CD4-positive, alpha-beta T cell treated with Interleukin-1 beta for 1 hour (primary cell): ENCODE measurements at regions not wholly inside any gene's neighbourhood (a gene's known extent, or its start where the extent isn't known, plus 50 kb on each side); places are given as distances from the start of the nearest gene placed in this dataset.
"Not testable (repeated sequence)": the region's sequence is repeated elsewhere in the genome, so short reads cannot be mapped to it uniquely, and the experiment has no call there.

ENCODE experiments used
- DNase-seq, 2 donors: peaks; one replicate each; pipeline ENCODE4 v3.0.0-alpha.2; 2020 to 2022

GRCh38 chr9:31443630-31444457 lies 940.6 kb upstream of the ACO1 start:
- DNase-seq = not testable (repeated sequence)

GRCh38 chr9:31445357-31445756 lies 939.1 kb upstream of the ACO1 start:
- no peak for DNase-seq

DNA sequence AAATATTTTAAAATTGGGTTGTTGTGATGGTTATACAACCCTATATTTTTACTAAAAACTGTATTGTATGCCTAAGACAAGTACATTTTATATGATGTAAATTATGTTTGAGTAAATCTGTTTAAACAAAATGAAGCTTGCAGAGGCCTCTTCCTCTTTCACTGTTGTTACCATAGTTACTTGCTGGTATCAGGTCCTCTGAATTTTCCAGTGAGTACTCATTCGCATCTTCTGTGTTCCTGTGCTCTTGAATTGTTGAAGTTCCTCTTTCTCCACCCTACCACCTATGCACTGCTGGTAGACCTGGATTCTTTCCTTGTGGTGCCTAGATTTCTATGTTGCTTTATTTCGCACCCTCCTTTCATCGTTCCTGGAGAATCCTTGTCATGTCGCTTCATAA lies 938.5 kb upstream of the ACO1 start:
- no peak for DNase-seq

- no peak for DNase-seq
Observed at GRCh38 chr9:31467075-31467474, 917.4 kb upstream of the ACO1 start.

DNA sequence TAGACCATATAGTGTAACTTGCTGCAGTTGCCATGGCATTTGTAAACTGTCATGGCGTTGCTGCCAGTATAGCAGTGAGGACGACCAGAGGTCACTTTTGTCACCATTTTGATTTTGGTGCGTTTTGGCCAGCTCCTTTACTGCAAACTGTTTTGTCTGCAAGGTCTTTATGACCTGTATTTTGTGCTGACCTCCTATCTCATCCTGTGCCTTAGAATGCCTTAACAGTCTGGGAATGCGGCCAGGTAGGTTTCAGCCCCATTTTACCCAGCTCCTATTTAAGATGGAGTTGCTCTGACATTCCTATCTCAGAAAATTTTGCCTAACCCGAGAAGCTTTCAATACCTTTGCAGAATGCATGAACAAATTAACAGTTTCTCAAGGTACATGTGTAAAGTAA lies 914.4 kb upstream of the ACO1 start:
- DNase-seq = no peak

DNA sequence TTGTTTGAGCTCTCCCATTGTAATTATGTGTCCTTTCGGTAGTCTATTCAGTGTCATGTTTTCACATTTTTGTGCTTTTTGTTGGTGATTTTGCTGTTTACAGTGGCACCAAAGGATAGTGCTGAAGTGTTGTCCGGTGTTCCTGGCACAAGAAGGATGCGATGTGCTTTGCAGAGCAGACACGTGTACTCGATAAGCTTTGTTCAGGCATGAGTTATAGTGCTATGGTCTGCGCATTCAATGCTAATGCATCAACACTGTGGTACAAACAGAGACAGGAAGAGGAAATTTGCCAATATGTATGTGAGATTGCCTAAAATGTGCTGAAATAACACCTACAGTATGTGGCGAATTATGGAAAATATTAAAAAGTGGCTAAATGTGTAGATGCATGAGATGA lies 913.4 kb upstream of the ACO1 start:
- DNase-seq = no peak

DNA sequence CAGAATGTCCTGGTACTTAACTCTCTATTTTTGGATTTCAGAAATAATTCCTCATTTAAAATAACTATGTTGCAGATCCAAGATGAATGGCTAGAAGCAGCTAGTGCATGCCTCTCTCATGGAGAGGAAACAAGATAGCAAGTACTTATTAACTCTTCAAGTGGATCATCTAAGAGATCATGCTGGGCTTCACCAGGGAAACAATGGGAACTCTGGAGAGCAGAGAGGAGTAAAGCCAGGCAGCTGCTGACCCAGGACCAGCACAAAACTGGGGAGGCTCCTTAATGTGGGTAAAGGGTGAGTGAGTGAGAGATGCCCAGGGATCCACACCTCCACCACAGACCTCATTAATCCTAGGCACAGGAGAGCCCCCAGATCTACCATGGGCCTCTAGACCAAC lies 897.8 kb upstream of the ACO1 start:
- no peak for DNase-seq

DNA sequence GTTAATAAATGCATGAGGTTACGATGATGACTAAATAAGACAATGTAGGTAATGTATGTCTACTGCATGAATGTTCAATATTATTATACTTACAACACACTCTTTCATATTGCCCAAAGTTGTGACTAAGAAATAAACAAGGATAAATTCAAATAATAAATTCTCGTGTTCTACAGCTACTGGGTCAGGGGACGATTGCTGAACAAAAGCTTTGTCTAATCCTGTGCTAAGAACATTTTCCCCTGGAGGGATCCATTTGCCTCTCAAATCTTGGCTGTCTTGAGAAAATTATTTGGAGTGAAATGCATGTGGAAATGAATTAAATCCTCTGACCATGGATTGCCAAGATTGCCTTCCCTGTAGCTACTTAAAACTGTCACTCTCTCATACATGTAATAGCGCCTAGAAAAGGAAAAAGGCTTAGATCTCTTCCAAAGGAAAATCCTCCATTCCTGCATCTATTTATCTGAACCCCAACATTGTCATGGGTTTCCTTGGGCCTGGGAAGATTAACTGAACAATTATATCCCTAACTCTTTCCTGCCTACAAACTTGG lies 893.8 kb upstream of the ACO1 start:
- no peak for DNase-seq

GRCh38 chr9:31492229-31492628 lies 892.2 kb upstream of the ACO1 start:
- no peak for DNase-seq

- no peak for DNase-seq
Observed at GRCh38 chr9:31500422-31500821, 884.0 kb upstream of the ACO1 start.

- peak; percentile 13 to 39 for DNase-seq
Observed at GRCh38 chr9:31519011-31519410, 865.4 kb upstream of the ACO1 start.

GRCh38 chr9:31519424-31519823 lies 865.0 kb upstream of the ACO1 start:
- DNase-seq = no peak

DNA sequence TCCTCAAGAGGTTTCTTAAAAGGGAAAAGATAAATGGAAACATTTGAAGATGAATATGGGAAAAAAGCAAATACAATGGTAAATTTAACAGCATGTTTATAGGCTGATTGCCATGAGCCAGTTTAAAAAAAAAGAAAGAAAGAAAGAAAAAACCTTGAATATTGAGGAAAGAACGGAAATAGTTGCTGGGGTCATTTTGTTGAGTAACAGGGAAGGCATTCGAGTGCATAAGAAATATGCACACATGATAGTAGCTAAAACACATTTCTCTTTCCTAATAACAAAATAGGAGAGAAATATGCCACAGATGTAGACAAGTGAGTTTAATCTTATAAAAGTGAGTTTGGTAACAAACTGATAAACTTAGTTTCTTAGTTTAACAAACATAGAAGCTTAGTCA lies 864.6 kb upstream of the ACO1 start:
- DNase-seq = no peak

GRCh38 chr9:31520301-31521085 lies 864.0 kb upstream of the ACO1 start:
- no peak for DNase-seq

DNA sequence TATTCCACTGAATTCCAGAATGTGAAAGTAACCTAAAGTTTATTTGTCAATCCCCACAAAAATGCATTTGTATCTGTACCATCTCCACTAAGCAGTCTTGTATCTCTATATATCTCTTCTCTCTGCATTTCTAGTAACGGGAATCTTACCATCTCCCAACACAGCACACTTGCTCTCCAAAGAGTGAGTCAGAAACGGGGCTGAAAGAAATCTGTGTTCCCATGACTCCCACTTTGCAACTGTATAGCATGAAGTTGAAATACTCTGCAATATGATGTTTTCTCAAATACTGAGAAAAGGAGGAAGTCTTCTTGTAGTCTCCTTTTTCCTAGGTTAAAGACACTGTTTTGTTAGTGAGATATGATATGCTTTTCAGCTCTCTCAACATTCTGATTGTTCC lies 848.8 kb upstream of the ACO1 start:
- no peak for DNase-seq

GRCh38 chr9:31536471-31536870 lies 848.0 kb upstream of the ACO1 start:
- DNase-seq = no peak

DNA sequence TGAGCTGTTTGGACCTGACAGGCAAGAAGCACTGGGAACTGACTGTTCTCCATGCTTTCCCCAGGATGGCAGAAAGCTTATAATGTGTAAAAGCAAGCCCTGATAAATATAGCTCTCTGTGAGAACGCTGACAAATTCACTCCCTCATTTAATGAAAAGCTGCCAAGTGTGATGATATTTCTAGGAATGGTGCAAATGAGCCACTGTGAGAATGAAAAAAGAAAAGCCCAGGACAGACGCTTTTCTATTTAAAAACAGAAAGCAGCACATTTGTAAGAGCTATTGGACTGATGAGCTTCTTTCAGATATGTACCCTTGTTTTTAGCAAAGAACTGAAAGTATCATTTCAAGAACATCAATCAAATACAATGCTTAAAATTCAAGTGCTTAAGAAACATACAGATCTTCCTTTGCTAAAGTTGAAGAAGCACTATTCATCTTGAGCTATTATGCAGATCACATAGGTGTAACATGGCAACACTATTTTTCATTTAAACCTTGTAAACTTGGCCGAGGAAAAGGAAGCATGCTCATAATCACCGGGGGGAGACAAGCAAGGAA lies 842.6 kb upstream of the ACO1 start:
- DNase-seq = no peak

GRCh38 chr9:31542384-31543055 lies 841.9 kb upstream of the ACO1 start:
- peak; percentile 16 to 49 for DNase-seq

DNA sequence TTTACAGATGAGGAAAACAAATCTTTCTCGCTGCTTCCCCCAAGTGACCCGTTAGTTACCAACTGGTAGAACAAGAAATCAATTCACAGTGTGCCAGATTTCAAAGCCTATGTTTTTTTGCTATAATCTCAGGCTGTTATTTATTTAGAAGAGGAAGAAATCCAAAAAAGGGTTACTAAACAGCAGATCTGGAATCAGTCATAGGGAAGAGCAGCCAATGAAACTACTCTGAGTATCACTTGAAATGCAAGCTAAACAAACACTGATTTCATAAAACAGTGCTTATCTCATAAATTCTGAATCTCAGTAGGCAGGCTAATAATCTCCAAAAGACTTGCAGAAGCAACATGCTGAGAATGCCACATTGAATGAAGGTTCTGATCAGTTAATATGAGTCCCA lies 829.5 kb upstream of the ACO1 start:
- no peak for DNase-seq

GRCh38 chr9:31556667-31557463 lies 827.6 kb upstream of the ACO1 start:
- DNase-seq = no peak

GRCh38 chr9:31572190-31572589 lies 812.3 kb upstream of the ACO1 start:
- not testable (repeated sequence) for DNase-seq

- no peak for DNase-seq
Observed at GRCh38 chr9:31573561-31573960, 810.9 kb upstream of the ACO1 start.
